DMS53 (cell line): ENCODE measurements at regions not wholly inside any gene's neighbourhood (a gene's known extent, or its start where the extent isn't known, plus 50 kb on each side); places are given as distances from the start of the nearest gene placed in this dataset.
A peak's percentile ranks its signal among the peaks of the same experiment; 100 is the strongest.

Source experiments
- DNase-seq: peaks from one replicate; lab custom pipeline; 2025; lab: John Stamatoyannopoulos, UW

GRCh38 chr5:86546044-86546443, 71.7 kb upstream of the COX7C start:
- DNase-seq: no peak

DNA sequence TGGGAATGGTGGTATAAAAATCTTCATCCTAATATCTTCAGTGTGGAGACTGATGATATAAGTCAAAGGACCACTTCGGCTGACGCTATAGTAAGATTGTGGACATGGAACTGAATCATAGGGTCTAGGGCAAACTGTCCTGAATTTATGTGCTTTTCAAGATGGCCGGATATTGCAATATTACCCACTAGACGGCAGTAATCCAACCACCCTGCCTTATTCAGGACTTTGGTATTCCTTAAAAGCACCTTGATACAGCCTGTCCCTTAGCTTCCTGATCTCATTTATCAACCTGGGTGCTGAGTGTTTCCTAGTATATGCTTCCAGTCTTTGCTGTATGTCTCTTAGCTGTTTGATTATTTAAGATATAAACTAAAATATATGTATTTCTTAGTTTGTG, 71.2 kb upstream of the COX7C start:
- DNase-seq: no peak

GRCh38 chr5:86554638-86555037, 63.1 kb upstream of the COX7C start:
- no peak for DNase-seq

GRCh38 chr5:86557920-86558319, 59.8 kb upstream of the COX7C start:
- DNase-seq: no peak

DNA sequence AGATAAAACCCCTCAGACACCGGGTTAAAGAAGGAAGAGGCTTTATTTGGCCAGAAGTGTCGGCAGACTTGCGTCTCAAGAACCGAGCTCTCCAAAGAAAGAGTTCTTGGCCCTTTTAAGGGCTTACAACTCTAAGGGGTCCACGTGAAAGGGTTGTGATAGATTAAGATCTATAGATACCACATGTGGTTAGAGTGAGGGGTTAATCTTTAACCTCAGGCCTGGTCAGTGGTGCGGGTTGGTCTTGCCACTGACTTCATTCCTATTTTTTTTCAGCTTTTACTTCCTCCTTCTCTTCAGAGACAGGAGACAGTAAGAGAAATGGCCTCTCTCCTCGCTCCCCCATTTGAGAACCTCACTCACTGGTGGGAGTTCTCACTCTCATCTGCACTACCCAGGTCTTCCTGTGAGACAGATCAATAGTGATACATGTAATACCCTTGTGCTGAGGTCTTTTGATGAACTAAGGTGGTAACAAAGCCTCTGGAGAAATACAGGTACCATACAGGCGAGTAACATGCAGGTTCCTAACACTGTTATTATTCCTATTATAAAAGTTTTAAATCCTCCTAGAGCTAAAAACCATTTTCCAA, 52.4 kb upstream of the COX7C start:
- DNase-seq: peak; percentile 90

- peak; percentile 63 for DNase-seq
Observed at GRCh38 chr5:86566030-86566429, 51.7 kb upstream of the COX7C start.
